IMR-90 (cell line): ENCODE measurements at regions not wholly inside any gene's neighbourhood (a gene's known extent, or its start where the extent isn't known, plus 50 kb on each side); places are given as distances from the start of the nearest gene placed in this dataset.

Source experiments
- ATAC-seq: fragments of 200-7000 bp; cut with Tn5 transposase; 2 replicates; pipeline ENCODE4 v1.9.1; 2020; ENCODE audit warnings: low read depth, mild to moderate bottlenecking, moderate library complexity
- BruUV-seq: library from RNA; stranded (reverse); fragments of 400-500 nt; replicated peaks from 2 replicates; lab custom pipeline; 2021; lab: Mats Ljungman, UMichigan
- CTCF ChIA-PET: fragments of 300-600 bp; formaldehyde crosslinking; extraction: SDS; loops from one replicate; lab custom pipeline; 2021; ENCODE audit warnings: antibody characterized with exemption; lab: Yijun Ruan, JAX
- POLR2A ChIA-PET: fragments of 300-600 bp; sonication (Branson Sonifier 250); formaldehyde crosslinking; loops from one replicate; lab custom pipeline; 2022; ENCODE audit warnings: antibody characterized with exemption; ENCODE audit not compliant: unreplicated experiment; lab: Charles Lee
- DNase-seq: peaks from one replicate; pipeline ENCODE4 v3.0.0; 2013
- H2AFZ ChIP-seq: replicated peaks from 2 replicates; pipeline ENCODE3; 2013; ENCODE audit warnings: low read length, mild to moderate bottlenecking; ENCODE audit not compliant: poor library complexity
- H2AK5ac ChIP-seq: 2 replicates; pipeline ENCODE4 v1.6.1; 2013; ENCODE audit warnings: low read depth, low read length, inconsistent platforms
- H2AK9ac ChIP-seq: replicated peaks from 2 replicates; pipeline ENCODE3; 2013; ENCODE audit warnings: mild to moderate bottlenecking, low read depth, low read length, moderate library complexity; ENCODE audit not compliant: poor library complexity
- H2BK120ac ChIP-seq: 2 replicates; pipeline ENCODE4 v1.6.1; 2013; ENCODE audit warnings: low read depth, low read length, inconsistent platforms
- H2BK15ac ChIP-seq: 3 replicates; pipeline ENCODE4 v1.6.1; 2013; ENCODE audit warnings: low read depth, low read length, inconsistent platforms
- H2BK20ac ChIP-seq: 2 replicates; pipeline ENCODE4 v1.6.1; 2013; ENCODE audit warnings: low read depth, mild to moderate bottlenecking, inconsistent platforms, low read length, moderate library complexity
- H2BK5ac ChIP-seq: 2 replicates; pipeline ENCODE4 v1.6.1; 2013; ENCODE audit warnings: mild to moderate bottlenecking, low read depth, low read length, inconsistent platforms; ENCODE audit not compliant: poor library complexity, severe bottlenecking
- H3K14ac ChIP-seq: replicated peaks from 2 replicates; pipeline ENCODE4 v1.6.1; 2013; ENCODE audit warnings: low read depth, low read length, inconsistent platforms
- H3K18ac ChIP-seq: 2 replicates; pipeline ENCODE4 v1.6.1; 2013; ENCODE audit warnings: low read depth, low read length, control low read depth
- H3K23ac ChIP-seq: 2 replicates; pipeline ENCODE4 v1.6.1; 2013; ENCODE audit warnings: low read depth, low read length, inconsistent platforms
- H3K27ac ChIP-seq: 2 replicates; pipeline ENCODE4 v1.5.1; 2013; ENCODE audit warnings: mild to moderate bottlenecking, control low read depth, low read length; ENCODE audit not compliant: insufficient read depth
- H3K27me3 ChIP-seq: 2 replicates; pipeline ENCODE4 v1.6.1; 2013; ENCODE audit warnings: low read length; ENCODE audit not compliant: control insufficient read depth, insufficient read depth
- H3K36me3 ChIP-seq: 2 replicates; pipeline ENCODE4 v1.6.1; 2013; ENCODE audit warnings: low read length, mixed read lengths; ENCODE audit not compliant: control insufficient read depth, insufficient read depth
- H3K4ac ChIP-seq: 2 replicates; pipeline ENCODE4 v1.6.1; 2013; ENCODE audit warnings: low read depth, low read length, inconsistent platforms
- H3K4me1 ChIP-seq: 2 replicates; pipeline ENCODE4 v1.6.1; 2013; ENCODE audit warnings: low read length, mixed read lengths; ENCODE audit not compliant: control insufficient read depth, insufficient read depth
- H3K4me2 ChIP-seq: 2 replicates; pipeline ENCODE4 v1.6.1; 2013; ENCODE audit warnings: low read depth, mild to moderate bottlenecking, control low read depth, low read length, moderate library complexity
- H3K4me3 ChIP-seq: 2 replicates; pipeline ENCODE4 v1.5.1; 2013; ENCODE audit warnings: low read depth, mild to moderate bottlenecking, control low read depth, low read length, moderate library complexity; ENCODE audit not compliant: insufficient read depth
- H3K56ac ChIP-seq: 2 replicates; pipeline ENCODE4 v1.6.1; 2013; ENCODE audit warnings: low read length, inconsistent platforms; ENCODE audit not compliant: insufficient read depth; ENCODE audit errors: extremely low read depth
- H3K79me1 ChIP-seq, 2 experiments: 2 replicates each; pipeline ENCODE4 v1.6.1; 2013; ENCODE audit warnings: low read length in 2 of 2, inconsistent platforms in 1 of 2, low read depth in 1 of 2
- H3K9ac ChIP-seq: 2 replicates; pipeline ENCODE4 v1.6.1; 2013; ENCODE audit warnings: low read depth, low read length, control low read depth
- H3K9me1 ChIP-seq: 2 replicates; pipeline ENCODE4 v1.6.1; 2013; ENCODE audit warnings: low read length, inconsistent platforms; ENCODE audit not compliant: insufficient read depth
- H3K9me3 ChIP-seq: 2 replicates; pipeline ENCODE4 v1.6.1; 2013; ENCODE audit warnings: low read length; ENCODE audit not compliant: control insufficient read depth, insufficient read depth
- H4K20me1 ChIP-seq: 2 replicates; pipeline ENCODE4 v1.6.1; 2013; ENCODE audit warnings: low read length, inconsistent platforms; ENCODE audit not compliant: insufficient read depth
- H4K5ac ChIP-seq: 2 replicates; pipeline ENCODE4 v1.6.1; 2013; ENCODE audit warnings: mild to moderate bottlenecking, low read depth, low read length, control low read depth
- H4K8ac ChIP-seq, 2 experiments: 2 replicates each; pipeline ENCODE4 v1.6.1; 2013; ENCODE audit warnings: low read depth in 2 of 2, low read length in 2 of 2, control low read depth in 1 of 2, inconsistent platforms in 1 of 2
- H4K91ac ChIP-seq: 2 replicates; pipeline ENCODE4 v1.6.1; 2013; ENCODE audit warnings: low read depth, low read length, inconsistent platforms; ENCODE audit not compliant: insufficient read depth
- BHLHE40 ChIP-seq: fragments of 150-350 bp; IDR thresholded peaks from 2 replicates; pipeline ENCODE4 v1.6.1; 2016; ENCODE audit warnings: mild to moderate bottlenecking, low read depth, low read length
- CEBPB ChIP-seq: IDR thresholded peaks from 2 replicates; pipeline ENCODE4 v1.6.1; 2012; ENCODE audit warnings: low read depth, low read length, improper control_type of control experiment
- CHD1 ChIP-seq: IDR thresholded peaks from 2 replicates; pipeline ENCODE4 v1.6.1; 2012; ENCODE audit warnings: low read depth, low read length, improper control_type of control experiment
- FOS ChIP-seq: fragments of 150-350 bp; IDR thresholded peaks from 2 replicates; pipeline ENCODE4 v1.6.1; 2016; ENCODE audit warnings: low read depth, low read length
- MAFK ChIP-seq: IDR thresholded peaks from 2 replicates; pipeline ENCODE4 v1.6.1; 2012; ENCODE audit warnings: low read depth, low read length, improper control_type of control experiment
- MAZ ChIP-seq: IDR thresholded peaks from 2 replicates; pipeline ENCODE4 v1.6.1; 2012; ENCODE audit warnings: low read depth, mild to moderate bottlenecking, low read length, improper control_type of control experiment, moderate library complexity, borderline replicate concordance
- MXI1 ChIP-seq: IDR thresholded peaks from 2 replicates; pipeline ENCODE4 v1.6.1; 2012; ENCODE audit warnings: low read depth, mild to moderate bottlenecking, low read length, moderate library complexity, borderline replicate concordance
- POLR2A ChIP-seq: IDR thresholded peaks from 2 replicates; pipeline ENCODE4 v1.6.1; 2012; ENCODE audit warnings: mild to moderate bottlenecking, low read depth, low read length
- RAD21 ChIP-seq: IDR thresholded peaks from 2 replicates; pipeline ENCODE4 v1.6.1; 2012; ENCODE audit warnings: low read length, improper control_type of control experiment
- RCOR1 ChIP-seq: IDR thresholded peaks from 2 replicates; pipeline ENCODE4 v1.6.1; 2012; ENCODE audit warnings: mild to moderate bottlenecking, low read length, improper control_type of control experiment; ENCODE audit not compliant: insufficient replicate concordance
- RFX5 ChIP-seq: IDR thresholded peaks from 2 replicates; pipeline ENCODE4 v1.8.0; 2012; ENCODE audit warnings: low read depth, mild to moderate bottlenecking, low read length, moderate library complexity
- SMC3 ChIP-seq: fragments of 150-350 bp; IDR thresholded peaks from 2 replicates; pipeline ENCODE4 v1.6.1; 2016; ENCODE audit warnings: low read depth, mild to moderate bottlenecking, antibody characterized with exemption, low read length, moderate library complexity
- WGBS, 2 experiments: methylation state at CpG; one replicate each; pipeline versions ENCODE4 v1.1.5 to v1.1.7; 2013; ENCODE audit warnings: missing lambda C conversion rate in 2 of 2; ENCODE audit not compliant: insufficient read length in 1 of 2; ENCODE audit errors: extremely low coverage in 2 of 2; 5-methylcytosine and 5-hydroxymethylcytosine counted together
- dilution Hi-C: fragments of 300-500 bp; cut with HindIII; formaldehyde crosslinking; loops from one replicate; pipeline ENCODE4 v1.14.3; 2018; ENCODE audit warnings: low sequenced_read_pairs; ENCODE audit not compliant: unreplicated experiment
- in situ Hi-C: fragments of 300-500 bp; cut with MboI; formaldehyde crosslinking; loops from 3 replicates; pipeline ENCODE4 v1.14.3; 2019; ENCODE audit warnings: low sequenced_read_pairs, inconsistent platforms, mixed read lengths
- intact Hi-C: fragments of 100-400 bp; cut with micrococcal nuclease; formaldehyde crosslinking; loops from 2 replicates; pipeline ENCODE4 v1.10.0; 2022
- TF ChIP-seq, protein P1 (sequence below): conservative IDR thresholded peaks from 2 replicates; pipeline ENCODE4 v1.5.1; 2012; ENCODE audit warnings: mild to moderate bottlenecking, low read depth, low read length, improper control_type of control experiment
- TF ChIP-seq, protein P2 (sequence below): fragments of 150-350 bp; IDR thresholded peaks from 2 replicates; pipeline ENCODE4 v1.6.1; 2017; ENCODE audit warnings: mild to moderate bottlenecking, antibody characterized with exemption, low read length, low read depth
- TF ChIP-seq, protein P3 (sequence below): fragments of 150-350 bp; IDR thresholded peaks from 2 replicates; pipeline ENCODE4 v1.6.1; 2016; ENCODE audit warnings: low read depth, mild to moderate bottlenecking, low read length, moderate library complexity, borderline replicate concordance

DNA sequence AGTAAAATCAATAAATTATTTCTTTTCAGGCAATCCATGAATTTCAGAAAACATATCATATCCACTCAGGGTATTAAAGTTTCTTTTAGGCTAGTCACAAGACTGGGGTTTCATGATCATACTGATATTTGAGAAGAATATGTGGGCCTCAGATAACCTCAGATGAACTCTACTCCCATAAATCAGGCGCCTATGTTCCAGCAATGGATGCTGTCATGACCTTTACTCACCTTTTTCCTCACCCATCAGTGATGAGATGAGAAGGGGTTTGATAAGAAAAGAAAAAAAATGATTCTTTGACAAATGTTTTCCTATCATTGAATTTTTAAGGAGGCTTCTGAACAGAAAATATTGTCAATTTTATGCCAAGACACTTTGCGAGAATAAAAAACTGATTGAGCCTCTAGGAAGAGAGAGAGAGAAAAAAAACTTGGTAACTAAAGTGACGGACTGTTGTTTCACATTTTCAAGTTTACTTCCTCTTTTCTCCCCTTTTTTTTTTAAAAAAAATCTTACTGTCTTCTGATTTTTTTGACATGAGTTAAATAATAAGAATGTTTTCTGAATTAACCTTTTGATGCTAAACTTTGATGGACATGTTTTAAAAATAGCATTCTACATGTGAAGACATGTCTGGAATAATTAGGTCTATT lies 309.1 kb upstream of the MAP2 start:
- Histone ChIP-seq H3K4me2 (no peak overlapping the region), H2BK5ac (no peak overlapping the region), H3K4me3 (no peak overlapping the region), H3K4ac (no peak overlapping the region), H3K56ac (no peak overlapping the region), H3K36me3 (no peaks in the 10 kb centered on the region), H2BK15ac (no peak overlapping the region), H3K9me3 (peaks cover 8% of the 10 kb centered on the region), H4K8ac (no peak overlapping the region), H4K20me1 (no peaks in the 10 kb centered on the region), H3K4me1 (no peaks in the 10 kb centered on the region), H3K9me1 (no peaks in the 10 kb centered on the region), H3K23ac (no peak overlapping the region), H4K5ac (no peak overlapping the region), H3K18ac (no peak overlapping the region), H4K91ac (no peak overlapping the region), H2AFZ (no peak overlapping the region), H2BK120ac (no peak overlapping the region), H3K79me1 (no peaks in the 10 kb centered on the region), H3K27me3 (no peaks in the 10 kb centered on the region), H2AK9ac (no peak overlapping the region), H2AK5ac (no peak overlapping the region), H3K14ac (no peak overlapping the region), H3K9ac (no peak overlapping the region), H2BK20ac (no peak overlapping the region), H3K27ac (no peak overlapping the region)
- WGBS, 2 experiments, result no CpG with 5 or more reads among the region's 3 CpGs
- dilution Hi-C loops, result no loop called here
- no TSS peak for BruUV-seq
- intact Hi-C loops, result no loop called here
- in situ Hi-C loops, result no loop called here
- TF ChIP-seq POLR2A, result no peak
- TF ChIP-seq RCOR1, result no peak
- no peak for TF ChIP-seq CEBPB
- TF ChIP-seq, protein P1, sequence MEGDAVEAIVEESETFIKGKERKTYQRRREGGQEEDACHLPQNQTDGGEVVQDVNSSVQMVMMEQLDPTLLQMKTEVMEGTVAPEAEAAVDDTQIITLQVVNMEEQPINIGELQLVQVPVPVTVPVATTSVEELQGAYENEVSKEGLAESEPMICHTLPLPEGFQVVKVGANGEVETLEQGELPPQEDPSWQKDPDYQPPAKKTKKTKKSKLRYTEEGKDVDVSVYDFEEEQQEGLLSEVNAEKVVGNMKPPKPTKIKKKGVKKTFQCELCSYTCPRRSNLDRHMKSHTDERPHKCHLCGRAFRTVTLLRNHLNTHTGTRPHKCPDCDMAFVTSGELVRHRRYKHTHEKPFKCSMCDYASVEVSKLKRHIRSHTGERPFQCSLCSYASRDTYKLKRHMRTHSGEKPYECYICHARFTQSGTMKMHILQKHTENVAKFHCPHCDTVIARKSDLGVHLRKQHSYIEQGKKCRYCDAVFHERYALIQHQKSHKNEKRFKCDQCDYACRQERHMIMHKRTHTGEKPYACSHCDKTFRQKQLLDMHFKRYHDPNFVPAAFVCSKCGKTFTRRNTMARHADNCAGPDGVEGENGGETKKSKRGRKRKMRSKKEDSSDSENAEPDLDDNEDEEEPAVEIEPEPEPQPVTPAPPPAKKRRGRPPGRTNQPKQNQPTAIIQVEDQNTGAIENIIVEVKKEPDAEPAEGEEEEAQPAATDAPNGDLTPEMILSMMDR, result no peak
- TF ChIP-seq RFX5, result no peak
- TF ChIP-seq MAFK, result no peak
- TF ChIP-seq MXI1, result no peak
- no peak for TF ChIP-seq SMC3
- TF ChIP-seq MAZ, result no peak
- TF ChIP-seq, protein P2, sequence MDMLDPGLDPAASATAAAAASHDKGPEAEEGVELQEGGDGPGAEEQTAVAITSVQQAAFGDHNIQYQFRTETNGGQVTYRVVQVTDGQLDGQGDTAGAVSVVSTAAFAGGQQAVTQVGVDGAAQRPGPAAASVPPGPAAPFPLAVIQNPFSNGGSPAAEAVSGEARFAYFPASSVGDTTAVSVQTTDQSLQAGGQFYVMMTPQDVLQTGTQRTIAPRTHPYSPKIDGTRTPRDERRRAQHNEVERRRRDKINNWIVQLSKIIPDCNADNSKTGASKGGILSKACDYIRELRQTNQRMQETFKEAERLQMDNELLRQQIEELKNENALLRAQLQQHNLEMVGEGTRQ, result no peak
- no peak for TF ChIP-seq BHLHE40
- TF ChIP-seq, protein P3, sequence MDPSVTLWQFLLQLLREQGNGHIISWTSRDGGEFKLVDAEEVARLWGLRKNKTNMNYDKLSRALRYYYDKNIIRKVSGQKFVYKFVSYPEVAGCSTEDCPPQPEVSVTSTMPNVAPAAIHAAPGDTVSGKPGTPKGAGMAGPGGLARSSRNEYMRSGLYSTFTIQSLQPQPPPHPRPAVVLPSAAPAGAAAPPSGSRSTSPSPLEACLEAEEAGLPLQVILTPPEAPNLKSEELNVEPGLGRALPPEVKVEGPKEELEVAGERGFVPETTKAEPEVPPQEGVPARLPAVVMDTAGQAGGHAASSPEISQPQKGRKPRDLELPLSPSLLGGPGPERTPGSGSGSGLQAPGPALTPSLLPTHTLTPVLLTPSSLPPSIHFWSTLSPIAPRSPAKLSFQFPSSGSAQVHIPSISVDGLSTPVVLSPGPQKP, result no peak
- TF ChIP-seq CHD1, result no peak
- no peak for TF ChIP-seq FOS
- TF ChIP-seq RAD21, result no peak
- CTCF ChIA-PET, result no interaction called here
- DNase-seq, result no peak
- POLR2A ChIA-PET, result no interaction called here
- ATAC-seq, result no peak
